Tibial nerve (tissue), 4 donors: ENCODE measurements at regions not wholly inside any gene's neighbourhood (a gene's known extent, or its start where the extent isn't known, plus 50 kb on each side); places are given as distances from the start of the nearest gene placed in this dataset.

Experiments
- CTCF ChIP-seq, 5 experiments: fragments of 200-600 bp in 3 of 5; fragments of 450-650 bp in 2 of 5; sonication (generic) in 3 of 5; IDR thresholded peaks; one replicate each; pipeline ENCODE4 v1.5.1; 2016 to 2019; ENCODE audit warnings: antibody characterized with exemption in 5 of 5, mild to moderate bottlenecking in 3 of 5, moderate library complexity in 2 of 5
- EP300 ChIP-seq, 2 donors: sonication (generic); formaldehyde crosslinking; IDR thresholded peaks; one replicate each; pipeline ENCODE4 v1.6.1; 2017; ENCODE audit warnings: antibody characterized with exemption in 2 of 2, mild to moderate bottlenecking in 1 of 2
- POLR2A ChIP-seq, 2 donors: fragments of 450-650 bp; IDR thresholded peaks; one replicate each; pipeline ENCODE4 v1.6.1; 2017; ENCODE audit warnings: antibody characterized with exemption in 2 of 2, mild to moderate bottlenecking in 2 of 2, moderate library complexity in 2 of 2

GRCh38 chr4:110730318-110730717 is 107.4 kb upstream of the PITX2 start:
- TF ChIP-seq CTCF (IDR thresholded peaks at IDR 0.05) (no peak), POLR2A (IDR thresholded peaks at IDR 0.05) (no peak), EP300 (IDR thresholded peaks at IDR 0.05) (no peak)
